BLaER1 (cell line): ENCODE measurements at regions not wholly inside any gene's neighbourhood (a gene's known extent, or its start where the extent isn't known, plus 50 kb on each side); places are given as distances from the start of the nearest gene placed in this dataset.

Experiments
- H3K27ac ChIP-seq: shearing (Covaris generic); formaldehyde crosslinking; 2 replicates; pipeline ENCODE4 v1.8.1; 2022
- H3K27me3 ChIP-seq: shearing (Covaris generic); formaldehyde crosslinking; 2 replicates; pipeline ENCODE4 v1.8.1; 2022
- H3K36me3 ChIP-seq: shearing (Covaris generic); formaldehyde crosslinking; 2 replicates; pipeline ENCODE4 v1.8.1; 2022
- H3K4me1 ChIP-seq: shearing (Covaris generic); formaldehyde crosslinking; 2 replicates; pipeline ENCODE4 v1.8.1; 2022
- H3K4me2 ChIP-seq: shearing (Covaris generic); formaldehyde crosslinking; 2 replicates; pipeline ENCODE4 v1.8.1; 2022
- H3K4me3 ChIP-seq: shearing (Covaris generic); formaldehyde crosslinking; 2 replicates; pipeline ENCODE4 v1.8.1; 2022
- H3K9ac ChIP-seq: shearing (Covaris generic); formaldehyde crosslinking; 2 replicates; pipeline ENCODE4 v1.8.1; 2022
- H3K9me3 ChIP-seq: shearing (Covaris generic); formaldehyde crosslinking; 2 replicates; pipeline ENCODE4 v1.8.1; 2022
- H4K20me1 ChIP-seq: shearing (Covaris generic); formaldehyde crosslinking; 2 replicates; pipeline ENCODE4 v1.8.1; 2022
- Cebpa-rat ChIP-seq: shearing (Covaris generic); IDR thresholded peaks from 2 replicates; pipeline ENCODE4 v1.8.1; 2022

DNA sequence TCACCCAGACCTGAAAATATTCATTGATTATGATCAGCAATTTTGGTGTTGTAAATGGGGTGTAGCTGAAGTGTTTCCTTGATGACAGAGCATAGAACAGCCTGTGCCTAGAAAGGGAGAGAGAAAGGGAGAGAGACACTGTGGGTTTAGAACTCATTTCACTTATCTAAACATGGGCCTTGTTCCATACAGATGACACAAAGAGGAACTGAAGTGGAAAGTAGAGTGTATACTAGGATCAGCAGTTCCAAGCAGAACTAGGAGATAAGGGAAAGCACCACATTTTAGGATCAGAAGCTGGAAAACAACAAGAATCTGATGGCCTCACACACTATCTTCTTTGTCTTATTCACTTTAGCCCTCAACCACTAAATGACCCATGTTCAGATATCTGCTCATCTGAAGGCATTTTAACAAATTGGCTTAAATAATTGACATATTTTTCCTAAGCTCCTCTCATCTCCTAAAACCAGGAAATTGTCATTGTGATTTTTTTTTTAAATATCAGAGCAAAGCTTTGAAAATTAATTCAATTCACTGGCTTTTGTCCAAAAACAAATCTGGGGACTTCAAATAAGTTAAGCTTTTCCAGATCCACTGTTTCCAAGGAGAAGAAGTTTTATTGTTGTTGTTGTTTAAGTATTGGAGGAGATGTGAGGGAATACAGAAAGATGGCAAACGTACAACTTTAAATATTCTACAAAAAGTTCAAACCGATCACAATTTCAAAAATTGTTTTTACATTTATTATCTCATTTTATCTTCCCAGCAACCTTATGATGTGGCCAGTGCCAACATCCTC, 103.8 kb downstream of the LYPLAL1 start:
- Histone ChIP-seq H3K27me3 (no peaks in the 10 kb centered on the region), H3K27ac (no peak overlapping the region), H3K9ac (no peak overlapping the region), H3K4me2 (no peak overlapping the region), H4K20me1 (no peaks in the 10 kb centered on the region), H3K9me3 (no peaks in the 10 kb centered on the region), H3K4me3 (no peak overlapping the region), H3K4me1 (no peaks in the 10 kb centered on the region), H3K36me3 (no peaks in the 10 kb centered on the region)
- TF ChIP-seq Cebpa-rat = no peak

DNA sequence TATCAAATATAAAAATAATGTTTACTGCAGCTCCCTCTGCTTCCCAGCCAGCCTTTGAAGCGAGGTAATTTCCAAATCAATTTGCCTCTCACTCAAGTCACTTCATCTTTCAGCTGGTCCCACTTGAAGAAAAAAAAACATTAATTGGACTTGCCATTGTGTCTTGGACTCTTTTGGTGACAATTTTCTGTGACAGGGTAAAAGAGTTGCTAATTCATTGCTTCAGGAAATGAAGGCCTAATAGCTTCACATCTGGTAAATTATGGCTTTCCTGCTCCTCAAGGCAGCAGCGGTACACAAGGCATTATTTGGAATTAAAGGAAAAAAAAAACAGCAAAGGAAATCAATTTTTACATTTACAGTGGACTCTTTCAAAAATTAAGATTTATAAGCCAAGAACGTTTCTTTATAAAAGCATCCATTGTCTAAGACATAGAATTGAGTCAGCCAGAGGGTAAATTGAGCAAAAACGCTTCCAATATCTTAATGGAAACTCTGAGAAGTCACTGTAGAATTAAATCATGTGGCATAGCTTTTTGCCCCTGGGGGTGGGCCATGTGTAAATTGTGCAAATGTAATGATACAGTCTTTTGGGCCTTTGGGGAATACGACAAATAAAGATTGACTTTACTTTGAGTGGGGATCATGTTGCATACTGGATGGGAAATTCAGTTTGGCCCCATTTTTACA, 102.5 kb downstream of the LYPLAL1 start:
- Histone ChIP-seq H3K4me1 (no peaks in the 10 kb centered on the region), H4K20me1 (no peaks in the 10 kb centered on the region), H3K4me3 (no peak overlapping the region), H3K27ac (no peak overlapping the region), H3K9ac (no peak overlapping the region), H3K27me3 (no peaks in the 10 kb centered on the region), H3K9me3 (no peaks in the 10 kb centered on the region), H3K4me2 (no peak overlapping the region), H3K36me3 (no peaks in the 10 kb centered on the region)
- no peak for TF ChIP-seq Cebpa-rat

DNA sequence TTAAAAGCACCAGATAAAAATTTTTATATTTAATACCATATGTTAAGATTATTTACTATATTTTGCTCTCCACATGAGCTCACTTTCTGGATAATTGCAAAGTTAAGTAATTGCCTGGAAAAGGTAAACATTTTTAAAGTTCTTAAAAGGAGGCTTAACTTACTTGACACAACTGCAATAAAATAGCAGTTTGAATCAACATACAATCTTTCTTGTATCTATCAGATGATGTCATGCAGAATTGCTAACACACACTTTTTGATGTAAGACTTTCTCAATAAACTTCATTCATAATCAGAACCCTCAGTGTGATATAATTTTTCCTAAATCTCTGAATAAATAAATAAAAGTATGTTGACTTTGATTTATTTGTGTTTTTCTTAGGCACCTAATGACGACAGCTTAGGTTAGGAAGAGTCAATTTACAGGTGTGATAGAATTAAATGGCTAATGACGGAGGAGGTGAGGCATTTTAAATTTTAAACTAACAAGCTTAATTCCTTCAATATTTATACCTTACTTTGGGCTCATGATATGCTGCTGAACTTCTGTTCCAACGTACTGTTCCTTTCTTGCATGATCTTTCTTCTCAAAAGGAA, 99.5 kb downstream of the LYPLAL1 start:
- TF ChIP-seq Cebpa-rat = no peak
- no peaks in the 10 kb centered on the region for H4K20me1 ChIP-seq
- no peak overlapping the region for H3K27ac ChIP-seq
- H3K4me2 ChIP-seq = no peak overlapping the region
- no peaks in the 10 kb centered on the region for H3K4me1 ChIP-seq
- H3K9me3 ChIP-seq = no peaks in the 10 kb centered on the region
- H3K36me3 ChIP-seq = no peaks in the 10 kb centered on the region
- no peaks in the 10 kb centered on the region for H3K27me3 ChIP-seq
- no peak overlapping the region for H3K4me3 ChIP-seq
- no peak overlapping the region for H3K9ac ChIP-seq

DNA sequence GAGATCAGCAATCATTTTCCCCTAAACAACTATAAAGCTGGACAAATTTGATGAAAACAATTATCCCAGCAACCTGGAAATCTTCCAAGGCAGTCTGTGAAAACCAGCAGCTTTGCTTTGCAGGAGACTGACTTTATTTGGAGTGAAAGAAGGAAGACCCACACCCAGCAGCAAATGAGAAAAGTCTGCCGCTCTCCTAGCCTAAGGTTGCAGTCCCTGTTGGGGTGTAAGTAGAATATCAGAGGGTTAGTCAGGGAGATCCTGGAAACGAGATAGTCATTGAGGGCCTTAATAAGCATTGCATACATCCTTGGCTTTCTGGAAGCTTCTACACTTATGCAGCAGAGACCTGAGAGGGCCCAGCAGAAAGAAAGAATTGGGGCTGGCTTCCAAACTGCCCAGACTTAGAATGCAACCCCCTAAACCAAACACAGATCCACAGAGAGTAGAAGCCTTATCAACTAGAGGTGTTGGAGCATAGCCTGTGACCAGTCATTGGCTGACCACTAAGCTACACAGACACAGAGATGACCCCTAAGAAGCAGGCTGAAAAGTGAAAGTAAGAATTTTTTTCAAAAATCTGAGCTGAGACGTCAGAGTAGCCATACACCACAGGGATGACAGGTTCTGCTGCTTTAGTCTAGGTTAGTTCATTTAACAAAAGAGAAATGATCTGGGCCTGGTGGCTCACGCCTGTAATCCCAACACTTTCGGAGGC, 98.3 kb downstream of the LYPLAL1 start:
- Histone ChIP-seq H3K27ac (no peak overlapping the region), H4K20me1 (no peaks in the 10 kb centered on the region), H3K4me3 (no peak overlapping the region), H3K27me3 (no peaks in the 10 kb centered on the region), H3K4me1 (no peaks in the 10 kb centered on the region), H3K4me2 (no peak overlapping the region), H3K9ac (no peak overlapping the region), H3K9me3 (no peaks in the 10 kb centered on the region), H3K36me3 (no peaks in the 10 kb centered on the region)
- no peak for TF ChIP-seq Cebpa-rat

DNA sequence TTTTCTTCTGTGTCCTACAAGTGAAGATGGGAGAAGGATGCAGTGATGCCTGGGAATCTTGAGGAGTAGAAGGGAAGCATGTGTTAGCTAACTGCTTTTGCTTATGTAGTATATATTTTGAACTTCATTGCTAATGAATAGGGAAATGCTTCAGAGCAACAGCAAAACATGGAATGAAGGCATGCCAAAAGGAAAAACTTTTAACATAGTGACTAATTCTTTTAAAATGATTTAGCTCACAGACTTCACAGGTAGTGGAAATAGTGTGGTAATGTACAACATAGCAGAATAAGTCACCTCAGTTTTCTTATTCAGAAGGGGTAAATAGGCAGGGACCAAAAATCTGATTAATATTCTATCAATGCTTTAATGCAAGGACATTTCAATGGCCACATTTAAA, 95.5 kb downstream of the LYPLAL1 start:
- Histone ChIP-seq H3K4me1 (no peaks in the 10 kb centered on the region), H4K20me1 (no peaks in the 10 kb centered on the region), H3K9me3 (no peaks in the 10 kb centered on the region), H3K9ac (no peak overlapping the region), H3K4me2 (no peak overlapping the region), H3K27me3 (no peaks in the 10 kb centered on the region), H3K36me3 (no peaks in the 10 kb centered on the region), H3K27ac (no peak overlapping the region), H3K4me3 (no peak overlapping the region)
- no peak for TF ChIP-seq Cebpa-rat

DNA sequence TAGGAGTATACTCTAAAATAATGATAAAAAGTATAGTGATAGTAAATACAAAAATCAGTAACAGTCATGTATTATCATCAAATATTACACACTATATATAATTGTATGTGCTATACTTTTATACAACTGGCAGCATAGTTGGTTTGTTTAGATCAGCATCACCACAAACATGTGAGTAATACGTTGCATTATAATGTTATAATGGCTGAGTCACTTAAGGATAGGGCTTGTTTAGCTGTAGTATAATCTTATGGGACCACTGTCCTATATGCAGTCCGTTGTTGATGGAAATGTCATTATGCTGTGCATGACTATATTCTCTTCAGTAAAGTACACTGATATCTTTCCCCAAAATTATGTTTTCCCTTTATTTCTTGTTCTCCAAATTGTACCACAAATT, 92.8 kb downstream of the LYPLAL1 start:
- TF ChIP-seq Cebpa-rat = no peak
- Histone ChIP-seq H3K27me3 (no peaks in the 10 kb centered on the region), H3K9ac (no peak overlapping the region)

DNA sequence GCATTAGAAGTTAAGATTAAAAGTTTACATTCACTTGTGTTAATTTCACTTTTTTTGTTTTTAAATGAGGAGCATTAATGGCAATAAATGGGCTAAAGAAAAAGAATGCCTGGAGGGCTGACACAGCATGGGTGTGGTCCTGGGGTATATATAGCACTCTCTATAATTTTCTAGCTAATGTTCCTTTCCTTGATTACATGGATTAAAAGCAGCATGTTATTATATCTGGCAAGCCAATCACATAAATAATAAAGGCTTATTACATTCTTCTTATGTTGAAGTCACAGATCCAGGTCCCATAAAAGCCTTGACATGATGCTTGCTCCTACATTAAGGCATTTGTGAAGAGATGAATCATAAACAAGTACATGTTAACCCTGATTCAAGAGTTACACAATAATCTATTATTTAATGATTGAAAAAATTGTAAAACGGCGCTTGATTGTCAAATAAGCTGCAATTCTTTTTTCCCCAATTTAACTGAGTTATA, 91.4 kb downstream of the LYPLAL1 start:
- Histone ChIP-seq H3K4me1 (no peaks in the 10 kb centered on the region), H3K27me3 (no peaks in the 10 kb centered on the region), H3K9ac (no peak overlapping the region), H3K4me3 (no peak overlapping the region), H3K36me3 (no peaks in the 10 kb centered on the region), H3K27ac (no peak overlapping the region), H3K9me3 (peaks cover 12% of the 10 kb centered on the region), H3K4me2 (no peak overlapping the region), H4K20me1 (no peaks in the 10 kb centered on the region)
- no peak for TF ChIP-seq Cebpa-rat

More for the DNA sequence above, 92.8 kb downstream of the LYPLAL1 start:
- H3K4me1 ChIP-seq = no peaks in the 10 kb centered on the region
- H3K4me3 ChIP-seq = no peak overlapping the region
- no peaks in the 10 kb centered on the region for H4K20me1 ChIP-seq
- H3K36me3 ChIP-seq = no peaks in the 10 kb centered on the region
- H3K27ac ChIP-seq = no peak overlapping the region
- peaks cover 7% of the 10 kb centered on the region for H3K9me3 ChIP-seq
- H3K4me2 ChIP-seq = no peak overlapping the region

DNA sequence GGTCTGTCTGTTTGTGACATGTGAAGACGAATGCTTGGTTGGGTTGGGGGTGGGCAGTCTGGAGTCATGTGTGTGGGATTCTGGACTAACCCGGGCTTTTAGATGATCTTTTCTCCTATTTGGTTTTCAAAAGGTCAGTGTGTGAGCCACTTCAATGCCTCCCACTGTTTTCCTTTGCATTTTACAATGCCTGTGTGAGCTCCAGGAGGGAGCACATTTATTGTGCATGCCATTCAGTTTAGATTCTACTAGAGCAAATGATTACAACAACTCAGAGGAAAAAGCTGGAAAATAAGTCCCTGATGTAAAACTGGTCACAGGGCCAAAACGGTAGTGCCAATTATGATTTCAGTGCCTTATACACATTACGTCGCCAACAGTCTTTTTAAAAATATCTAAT, 90.9 kb downstream of the LYPLAL1 start:
- TF ChIP-seq Cebpa-rat = no peak
- Histone ChIP-seq H3K4me3 (no peak overlapping the region), H3K27me3 (no peaks in the 10 kb centered on the region), H3K9me3 (peaks cover 12% of the 10 kb centered on the region), H3K4me2 (no peak overlapping the region), H3K4me1 (no peaks in the 10 kb centered on the region), H4K20me1 (no peaks in the 10 kb centered on the region), H3K9ac (no peak overlapping the region), H3K36me3 (no peaks in the 10 kb centered on the region), H3K27ac (no peak overlapping the region)
